ENCODE measurements at regions not wholly inside any gene's neighbourhood (a gene's known extent, or its start where the extent isn't known, plus 50 kb on each side); places are given as distances from the start of the nearest gene placed in this dataset.

GRCh38 chr6:78131521-78131920, 478.7 kb downstream of the MEI4 start:
- no peak for DNase-seq (ENCODE audit: low spot score)
- H3K27ac ChIP-seq (ENCODE audit: poor library complexity, severe bottlenecking) = no peak overlapping the region
- ATAC-seq (ENCODE audit: low read depth) = no peak
- no peaks in the 10 kb centered on the region for H3K9me3 ChIP-seq (ENCODE audit: severe bottlenecking)
- no peaks in the 10 kb centered on the region for H3K36me3 ChIP-seq (ENCODE audit: low read depth)
- H3K27me3 ChIP-seq (ENCODE audit: insufficient read depth, poor library complexity, severe bottlenecking) = no peaks in the 10 kb centered on the region
- H3K4me3 ChIP-seq (ENCODE audit: severe bottlenecking) = no peak overlapping the region
- no peaks in the 10 kb centered on the region for H3K4me1 ChIP-seq (ENCODE audit: insufficient read depth, poor library complexity, severe bottlenecking)
- no peak for TF ChIP-seq CTCF (IDR thresholded peaks at IDR 0.05; ENCODE audit: poor library complexity, severe bottlenecking)

- Histone ChIP-seq H3K36me3 (ENCODE audit: low read depth) (no peaks in the 10 kb centered on the region), H3K27ac (ENCODE audit: poor library complexity, severe bottlenecking) (no peak overlapping the region), H3K4me3 (ENCODE audit: severe bottlenecking) (no peak overlapping the region), H3K4me1 (ENCODE audit: insufficient read depth, poor library complexity, severe bottlenecking) (no peaks in the 10 kb centered on the region), H3K27me3 (ENCODE audit: insufficient read depth, poor library complexity, severe bottlenecking) (no peaks in the 10 kb centered on the region), H3K9me3 (ENCODE audit: severe bottlenecking) (no peaks in the 10 kb centered on the region)
- DNase-seq (ENCODE audit: low spot score) (no peak), ATAC-seq (ENCODE audit: low read depth) (no peak)
- no peak for TF ChIP-seq CTCF (IDR thresholded peaks at IDR 0.05; ENCODE audit: poor library complexity, severe bottlenecking)
Observed at GRCh38 chr6:78132671-78133410, 480.0 kb downstream of the MEI4 start.

DNA sequence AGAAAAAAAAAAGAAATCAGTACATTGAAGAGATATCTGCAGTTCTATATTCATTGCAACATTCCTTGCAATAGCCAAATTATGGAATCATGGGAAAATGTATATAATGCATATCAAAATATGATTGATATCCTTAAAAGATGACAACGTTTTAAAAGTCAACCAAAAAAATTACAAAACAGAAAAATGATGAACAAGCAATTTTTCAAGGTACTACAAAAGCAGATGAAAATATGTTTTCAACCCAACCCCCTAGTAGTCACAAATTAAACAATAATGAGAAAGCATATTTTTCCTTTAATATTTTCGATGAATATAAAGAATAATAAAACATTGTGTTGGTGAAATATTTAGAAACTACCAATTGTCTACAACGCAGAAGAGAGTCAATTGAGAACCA, 497.6 kb downstream of the MEI4 start:
- no peak for DNase-seq (ENCODE audit: low spot score)
- Histone ChIP-seq H3K9me3 (ENCODE audit: severe bottlenecking) (no peaks in the 10 kb centered on the region), H3K27me3 (ENCODE audit: insufficient read depth, poor library complexity, severe bottlenecking) (no peaks in the 10 kb centered on the region), H3K36me3 (ENCODE audit: low read depth) (no peaks in the 10 kb centered on the region), H3K4me3 (ENCODE audit: severe bottlenecking) (no peak overlapping the region), H3K27ac (ENCODE audit: poor library complexity, severe bottlenecking) (no peak overlapping the region), H3K4me1 (ENCODE audit: insufficient read depth, poor library complexity, severe bottlenecking) (no peaks in the 10 kb centered on the region)
- ATAC-seq (ENCODE audit: low read depth) = no peak
- no peak for TF ChIP-seq CTCF (IDR thresholded peaks at IDR 0.05; ENCODE audit: poor library complexity, severe bottlenecking)

DNA sequence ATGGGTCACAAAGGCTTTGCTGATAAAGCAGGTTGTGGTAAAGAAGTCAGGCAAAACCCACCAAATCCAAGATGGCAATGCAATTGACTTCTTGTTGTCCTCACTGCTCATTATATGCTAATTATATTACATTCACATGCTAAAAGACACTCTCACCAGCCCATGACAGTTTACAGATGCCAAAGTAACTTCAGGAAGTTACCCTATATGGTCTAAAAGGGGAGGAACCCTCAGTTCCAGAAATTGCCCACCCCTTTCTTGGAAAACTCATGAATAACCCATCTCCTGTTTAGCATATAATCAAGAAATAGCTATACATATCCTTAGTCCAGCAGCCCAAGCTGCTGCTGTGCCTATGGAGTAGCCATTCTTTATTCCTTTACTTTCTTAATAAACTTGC, 501.1 kb downstream of the MEI4 start:
- H3K4me1 ChIP-seq (ENCODE audit: insufficient read depth, poor library complexity, severe bottlenecking) = no peaks in the 10 kb centered on the region
- H3K27me3 ChIP-seq (ENCODE audit: insufficient read depth, poor library complexity, severe bottlenecking) = no peaks in the 10 kb centered on the region
- DNase-seq (ENCODE audit: low spot score) (no peak), ATAC-seq (ENCODE audit: low read depth) (no peak)
- H3K36me3 ChIP-seq (ENCODE audit: low read depth) = no peaks in the 10 kb centered on the region
- no peaks in the 10 kb centered on the region for H3K9me3 ChIP-seq (ENCODE audit: severe bottlenecking)
- H3K4me3 ChIP-seq (ENCODE audit: severe bottlenecking) = no peak overlapping the region
- no peak for TF ChIP-seq CTCF (IDR thresholded peaks at IDR 0.05; ENCODE audit: poor library complexity, severe bottlenecking)
- H3K27ac ChIP-seq (ENCODE audit: poor library complexity, severe bottlenecking) = no peak overlapping the region

DNA sequence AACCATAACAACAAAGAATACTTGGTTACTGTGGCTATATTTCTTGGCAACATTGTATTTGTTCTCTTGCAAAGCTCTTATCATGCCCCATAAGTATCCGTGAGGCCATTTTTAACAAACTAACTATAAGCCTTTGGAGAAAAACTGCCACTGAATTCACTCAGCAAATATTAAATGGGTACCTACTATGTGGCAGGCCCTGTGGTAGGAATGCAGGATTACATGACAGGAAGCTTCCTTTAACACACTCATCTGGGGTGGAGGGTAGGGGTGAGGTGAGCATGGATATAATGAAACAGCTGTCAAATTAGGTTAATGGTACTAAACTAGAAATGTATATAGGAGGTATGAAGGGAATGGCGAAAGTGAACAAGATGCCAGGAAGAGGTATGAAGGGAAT, 504.8 kb downstream of the MEI4 start:
- H3K27ac ChIP-seq (ENCODE audit: poor library complexity, severe bottlenecking) = no peak overlapping the region
- no peak for TF ChIP-seq CTCF (IDR thresholded peaks at IDR 0.05; ENCODE audit: poor library complexity, severe bottlenecking)
- ATAC-seq (ENCODE audit: low read depth) = no peak
- no peak for DNase-seq (ENCODE audit: low spot score)
- H3K4me3 ChIP-seq (ENCODE audit: severe bottlenecking) = no peak overlapping the region
- H3K36me3 ChIP-seq (ENCODE audit: low read depth) = no peaks in the 10 kb centered on the region
- H3K9me3 ChIP-seq (ENCODE audit: severe bottlenecking) = no peaks in the 10 kb centered on the region
- H3K4me1 ChIP-seq (ENCODE audit: insufficient read depth, poor library complexity, severe bottlenecking) = no peaks in the 10 kb centered on the region
- H3K27me3 ChIP-seq (ENCODE audit: insufficient read depth, poor library complexity, severe bottlenecking) = no peaks in the 10 kb centered on the region

All from RWPE2 (cell line).